ENCODE measurements at regions not wholly inside any gene's neighbourhood (a gene's known extent, or its start where the extent isn't known, plus 50 kb on each side); places are given as distances from the start of the nearest gene placed in this dataset.

- Histone ChIP-seq H3K27me3 (ENCODE audit: control insufficient read depth, extremely low read depth, insufficient read depth, low read length) (no peaks in the 10 kb centered on the region), H3K4me1 (ENCODE audit: control insufficient read depth, extremely low read depth, insufficient read depth, low read length) (no peaks in the 10 kb centered on the region), H3K9ac (ENCODE audit: control insufficient read depth, extremely low read depth, insufficient read depth, low read length) (no peak overlapping the region), H3K27ac (ENCODE audit: control insufficient read depth, insufficient read depth, low read length) (no peak overlapping the region), H3K9me1 (ENCODE audit: control insufficient read depth, extremely low read depth, insufficient read depth, low read length) (no peaks in the 10 kb centered on the region), H3K9me3 (ENCODE audit: control insufficient read depth, low read depth, low read length) (no peaks in the 10 kb centered on the region), H3K4me2 (ENCODE audit: control insufficient read depth, extremely low read depth, insufficient read depth, low read depth, low read length) (no peak overlapping the region), H3K4me3 (ENCODE audit: control insufficient read depth in 2 of 3, extremely low read depth in 1 of 3, insufficient read depth in 2 of 3, low read depth in 1 of 3, low read length in 3 of 3) (no peak overlapping the region), H2AFZ (ENCODE audit: control insufficient read depth, low read length) (no peak overlapping the region), H3K79me2 (ENCODE audit: control insufficient read depth, insufficient read depth, low read length) (no peaks in the 10 kb centered on the region), H3K36me3 (ENCODE audit: control insufficient read depth in 2 of 2, extremely low read depth in 1 of 2, insufficient read depth in 2 of 2, low read length in 2 of 2) (no peaks in the 10 kb centered on the region), H4K20me1 (ENCODE audit: control insufficient read depth, extremely low read depth, insufficient read depth, low read length) (no peaks in the 10 kb centered on the region)
- dilution Hi-C loops (cut with MboI; ENCODE audit: extremely low pct_ligation_motif_present, low sequenced_read_pairs) = no loop called here
- FAIRE-seq (no peak), DNase-seq (ENCODE audit: low read depth, low spot score) (no peak)
- TF ChIP-seq CTCF (optimal IDR thresholded peaks at IDR 0.05 in 1 of 3, IDR thresholded peaks at IDR 0.05 in 1 of 3, conservative IDR thresholded peaks at IDR 0.05 in 1 of 3; ENCODE audit: extremely low read depth in 1 of 3, insufficient read depth in 2 of 3, low read length in 3 of 3) = no peak
- no peak for TF ChIP-seq EZH2 (IDR thresholded peaks at IDR 0.05; ENCODE audit: low read length)
Measured at GRCh38 chr5:106737111-106737510, 933.6 kb downstream of the EFNA5 start.

- no peak overlapping the region for H3K9ac ChIP-seq (ENCODE audit: control insufficient read depth, extremely low read depth, insufficient read depth, low read length)
- dilution Hi-C loops (cut with MboI; ENCODE audit: extremely low pct_ligation_motif_present, low sequenced_read_pairs) = no loop called here
- FAIRE-seq (no peak), DNase-seq (ENCODE audit: low read depth, low spot score) (no peak)
- no peaks in the 10 kb centered on the region for H3K9me1 ChIP-seq (ENCODE audit: control insufficient read depth, extremely low read depth, insufficient read depth, low read length)
- no peaks in the 10 kb centered on the region for H3K36me3 ChIP-seq (ENCODE audit: control insufficient read depth in 2 of 2, extremely low read depth in 1 of 2, insufficient read depth in 2 of 2, low read length in 2 of 2)
- H4K20me1 ChIP-seq (ENCODE audit: control insufficient read depth, extremely low read depth, insufficient read depth, low read length) = no peaks in the 10 kb centered on the region
- H3K27me3 ChIP-seq (ENCODE audit: control insufficient read depth, extremely low read depth, insufficient read depth, low read length) = no peaks in the 10 kb centered on the region
- TF ChIP-seq CTCF (optimal IDR thresholded peaks at IDR 0.05 in 1 of 3, IDR thresholded peaks at IDR 0.05 in 1 of 3, conservative IDR thresholded peaks at IDR 0.05 in 1 of 3; ENCODE audit: extremely low read depth in 1 of 3, insufficient read depth in 2 of 3, low read length in 3 of 3) (no peak), EZH2 (IDR thresholded peaks at IDR 0.05; ENCODE audit: low read length) (no peak)
- H3K9me3 ChIP-seq (ENCODE audit: control insufficient read depth, low read depth, low read length) = no peaks in the 10 kb centered on the region
- H3K27ac ChIP-seq (ENCODE audit: control insufficient read depth, insufficient read depth, low read length) = no peak overlapping the region
- no peak overlapping the region for H3K4me2 ChIP-seq (ENCODE audit: control insufficient read depth, extremely low read depth, insufficient read depth, low read depth, low read length)
- no peaks in the 10 kb centered on the region for H3K79me2 ChIP-seq (ENCODE audit: control insufficient read depth, insufficient read depth, low read length)
- no peak overlapping the region for H3K4me3 ChIP-seq (ENCODE audit: control insufficient read depth in 2 of 3, extremely low read depth in 1 of 3, insufficient read depth in 2 of 3, low read depth in 1 of 3, low read length in 3 of 3)
- H3K4me1 ChIP-seq (ENCODE audit: control insufficient read depth, extremely low read depth, insufficient read depth, low read length) = peaks cover 7% of the 10 kb centered on the region
- H2AFZ ChIP-seq (ENCODE audit: control insufficient read depth, low read length) = no peak overlapping the region
Measured at GRCh38 chr5:106732624-106733023, 938.1 kb downstream of the EFNA5 start.
